RWPE1 (cell line): ENCODE measurements at regions not wholly inside any gene's neighbourhood (a gene's known extent, or its start where the extent isn't known, plus 50 kb on each side); places are given as distances from the start of the nearest gene placed in this dataset.

Experiments used
- CTCF ChIA-PET: fragments of 350-600 bp; sonication (Branson Sonifier 250); formaldehyde crosslinking; extraction: SDS; loops from one replicate; lab custom pipeline; 2021; lab: Yijun Ruan, JAX
- POLR2A ChIA-PET: fragments of 400-600 bp; formaldehyde crosslinking; extraction: SDS; loops from one replicate; lab custom pipeline; 2020; ENCODE audit warnings: antibody characterized with exemption; ENCODE audit not compliant: low non-redundant PET; lab: Yijun Ruan, JAX
- DNase-seq: peaks from one replicate; pipeline ENCODE4 v3.0.0; 2012; ENCODE audit warnings: low spot score
- H3K27ac ChIP-seq: fragments of 450-650 bp; 2 replicates; pipeline ENCODE4 v1.5.1; 2017
- TF ChIP-seq, protein P1 (sequence below): fragments of 450-650 bp; conservative IDR thresholded peaks from 2 replicates; pipeline ENCODE4 v1.5.1; 2017; ENCODE audit warnings: low read depth, mild to moderate bottlenecking

DNA sequence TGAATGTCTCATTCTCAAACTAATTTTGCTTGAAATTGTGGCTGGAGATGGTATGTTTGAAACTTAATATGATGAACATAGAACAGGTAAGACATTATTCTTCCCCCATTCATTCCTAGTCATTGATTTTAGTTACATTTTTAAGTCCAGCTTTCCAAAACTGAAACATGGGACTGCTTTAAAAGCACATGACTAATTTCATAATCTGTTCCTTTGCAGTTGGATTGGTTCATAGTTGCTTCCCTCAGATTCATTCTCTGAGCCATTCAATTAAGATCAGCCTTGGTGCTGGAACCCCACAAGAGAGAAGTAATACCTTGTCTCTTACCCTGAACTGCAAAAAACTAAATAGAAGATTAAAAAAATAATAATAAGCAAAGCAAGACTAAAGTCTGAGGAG lies 87.5 kb upstream of the TGFBR2 start:
- no peak for DNase-seq
- ChIA-PET CTCF (no interaction called here), POLR2A (no interaction called here)
- no peak overlapping the region for H3K27ac ChIP-seq
- TF ChIP-seq, protein P1, sequence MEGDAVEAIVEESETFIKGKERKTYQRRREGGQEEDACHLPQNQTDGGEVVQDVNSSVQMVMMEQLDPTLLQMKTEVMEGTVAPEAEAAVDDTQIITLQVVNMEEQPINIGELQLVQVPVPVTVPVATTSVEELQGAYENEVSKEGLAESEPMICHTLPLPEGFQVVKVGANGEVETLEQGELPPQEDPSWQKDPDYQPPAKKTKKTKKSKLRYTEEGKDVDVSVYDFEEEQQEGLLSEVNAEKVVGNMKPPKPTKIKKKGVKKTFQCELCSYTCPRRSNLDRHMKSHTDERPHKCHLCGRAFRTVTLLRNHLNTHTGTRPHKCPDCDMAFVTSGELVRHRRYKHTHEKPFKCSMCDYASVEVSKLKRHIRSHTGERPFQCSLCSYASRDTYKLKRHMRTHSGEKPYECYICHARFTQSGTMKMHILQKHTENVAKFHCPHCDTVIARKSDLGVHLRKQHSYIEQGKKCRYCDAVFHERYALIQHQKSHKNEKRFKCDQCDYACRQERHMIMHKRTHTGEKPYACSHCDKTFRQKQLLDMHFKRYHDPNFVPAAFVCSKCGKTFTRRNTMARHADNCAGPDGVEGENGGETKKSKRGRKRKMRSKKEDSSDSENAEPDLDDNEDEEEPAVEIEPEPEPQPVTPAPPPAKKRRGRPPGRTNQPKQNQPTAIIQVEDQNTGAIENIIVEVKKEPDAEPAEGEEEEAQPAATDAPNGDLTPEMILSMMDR: no peak

GRCh38 chr3:30520699-30521098 lies 85.7 kb upstream of the TGFBR2 start:
- TF ChIP-seq, protein P1: no peak
- DNase-seq: no peak
- POLR2A ChIA-PET: no interaction called here
- CTCF ChIA-PET: no interaction called here
- H3K27ac ChIP-seq: no peak overlapping the region

- POLR2A ChIA-PET: no interaction called here
Observed at GRCh38 chr3:30521156-30521715, 85.2 kb upstream of the TGFBR2 start.

DNA sequence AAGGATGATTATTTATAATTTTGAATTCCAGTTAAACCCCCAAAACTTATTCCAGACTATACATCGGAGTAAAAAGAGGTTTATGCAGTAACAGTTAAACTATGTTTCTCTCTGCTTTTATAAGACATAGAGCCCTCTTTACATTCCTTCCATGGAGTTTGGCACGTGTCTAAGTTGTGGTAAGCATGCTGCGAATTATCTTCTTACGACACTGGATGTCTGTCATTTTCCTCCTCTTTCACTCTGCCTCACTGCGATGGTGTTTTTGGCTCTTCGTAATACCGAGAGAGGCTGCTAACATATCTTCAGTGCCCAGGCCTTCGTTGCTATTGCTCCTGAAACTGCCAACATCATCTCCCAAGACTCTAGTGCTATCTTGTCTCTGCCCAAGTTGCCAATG lies 83.9 kb upstream of the TGFBR2 start:
- ChIA-PET POLR2A (no interaction called here), CTCF (no interaction called here)
- TF ChIP-seq, protein P1: no peak

More at GRCh38 chr3:30521156-30521715, 85.2 kb upstream of the TGFBR2 start:
- CTCF ChIA-PET: no interaction called here
- H3K27ac ChIP-seq: no peak overlapping the region
- TF ChIP-seq, protein P1: no peak
- DNase-seq: no peak

DNA sequence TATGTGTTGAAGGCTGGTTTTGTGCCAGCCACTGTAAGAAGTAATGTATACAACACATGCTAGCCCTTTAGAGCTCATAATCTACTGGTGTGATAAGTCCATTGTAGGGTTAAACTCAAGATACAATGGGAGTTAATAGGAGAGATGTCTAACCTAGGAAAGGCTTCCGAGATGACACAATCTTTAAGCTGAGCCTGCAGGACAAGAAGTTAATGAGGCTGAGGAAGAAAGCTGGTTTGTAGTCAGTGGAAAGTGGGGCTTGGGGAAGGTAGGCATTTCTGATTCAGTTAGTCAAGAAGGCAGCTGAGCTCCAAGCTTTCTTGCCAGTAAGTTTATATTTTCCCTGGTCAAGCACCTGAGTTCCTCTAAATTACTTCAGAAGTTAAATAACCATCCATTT lies 83.0 kb upstream of the TGFBR2 start:
- DNase-seq: no peak
- CTCF ChIA-PET: no interaction called here
- TF ChIP-seq, protein P1: no peak
- POLR2A ChIA-PET: no interaction called here
- H3K27ac ChIP-seq: no peak overlapping the region

More for the DNA sequence above, 83.9 kb upstream of the TGFBR2 start:
- no peak overlapping the region for H3K27ac ChIP-seq
- DNase-seq: no peak

- TF ChIP-seq, protein P1: no peak
- no peak for DNase-seq
- ChIA-PET POLR2A (no interaction called here), CTCF (no interaction called here)
- no peak overlapping the region for H3K27ac ChIP-seq
Observed at GRCh38 chr3:30524357-30525040, 81.9 kb upstream of the TGFBR2 start.
